CD14-positive monocyte (primary cell): ENCODE measurements at regions not wholly inside any gene's neighbourhood (a gene's known extent, or its start where the extent isn't known, plus 50 kb on each side); places are given as distances from the start of the nearest gene placed in this dataset.

Source experiments
- DNase-seq, 3 donors: peaks; one replicate each; pipeline ENCODE4 v3.0.0-alpha.2; 2011 to 2022
- H2AFZ ChIP-seq: 2 replicates; pipeline ENCODE4 v1.6.0; 2012; ENCODE audit warnings: mild to moderate bottlenecking, low read depth, low read length, inconsistent platforms; ENCODE audit not compliant: insufficient read depth, poor library complexity, severe bottlenecking
- H3K27ac ChIP-seq, 2 donors: 1 replicate in 1 of 2; 2 replicates in 1 of 2; pipeline ENCODE4 v1.5.1; 2012 to 2013; ENCODE audit warnings: low read length in 2 of 2, control low read depth in 1 of 2, inconsistent platforms in 1 of 2, low read depth in 1 of 2, mild to moderate bottlenecking in 1 of 2
- H3K27me3 ChIP-seq, 2 donors: one replicate each; pipeline versions ENCODE4 v1.6.0 to v1.6.1; 2011 to 2013; ENCODE audit warnings: low read length in 2 of 2; ENCODE audit not compliant: control insufficient read depth in 2 of 2, insufficient read depth in 2 of 2
- H3K36me3 ChIP-seq, 2 donors: replicated peaks in 1 of 2; 1 replicate in 1 of 2; 2 replicates in 1 of 2; pipeline versions ENCODE4 v1.5.1 to v1.6.1; 2012 to 2013; ENCODE audit warnings: low read length in 2 of 2, control low read depth in 1 of 2, inconsistent platforms in 1 of 2, mild to moderate bottlenecking in 1 of 2; ENCODE audit not compliant: insufficient read depth in 2 of 2, control insufficient read depth in 1 of 2
- H3K4me1 ChIP-seq, 2 donors: 1 replicate in 1 of 2; 2 replicates in 1 of 2; pipeline versions ENCODE4 v1.5.1 to v1.6.1; 2012 to 2013; ENCODE audit warnings: low read length in 2 of 2, control low read depth in 1 of 2, inconsistent platforms in 1 of 2, mild to moderate bottlenecking in 1 of 2, moderate library complexity in 1 of 2; ENCODE audit not compliant: insufficient read depth in 2 of 2, control insufficient read depth in 1 of 2
- H3K4me2 ChIP-seq: replicated peaks from 2 replicates; pipeline ENCODE3; 2012; ENCODE audit warnings: low read length, moderate library complexity, mild to moderate bottlenecking; ENCODE audit not compliant: poor library complexity, severe bottlenecking; ENCODE audit errors: extremely low read depth
- H3K4me3 ChIP-seq, 3 experiments: fragments of 200-600 bp in 1 of 3; sonication (generic) in 1 of 3; replicated peaks in 1 of 3; 1 replicate in 2 of 3; 2 replicates in 1 of 3; pipeline ENCODE4 v1.5.1; 2011 to 2013; ENCODE audit warnings: low read length in 3 of 3, mild to moderate bottlenecking in 3 of 3, control low read depth in 2 of 3, low read depth in 2 of 3, inconsistent platforms in 1 of 3, moderate library complexity in 1 of 3
- H3K79me2 ChIP-seq: 2 replicates; pipeline ENCODE4 v1.6.0; 2012; ENCODE audit warnings: mild to moderate bottlenecking, control low read depth, inconsistent platforms, low read length, moderate library complexity; ENCODE audit not compliant: insufficient read depth
- H3K9ac ChIP-seq: 2 replicates; pipeline ENCODE4 v1.6.0; 2017; ENCODE audit warnings: low read length, mild to moderate bottlenecking; ENCODE audit not compliant: insufficient read depth, poor library complexity, severe bottlenecking
- H3K9me3 ChIP-seq, 2 donors: replicated peaks in 1 of 2; 1 replicate in 1 of 2; 2 replicates in 1 of 2; pipeline versions ENCODE4 v1.5.1 to v1.6.1; 2012 to 2013; ENCODE audit warnings: low read length in 2 of 2, control low read depth in 1 of 2; ENCODE audit not compliant: control insufficient read depth in 1 of 2, insufficient read depth in 1 of 2
- H4K20me1 ChIP-seq: 2 replicates; pipeline ENCODE4 v1.6.0; 2012; ENCODE audit warnings: mild to moderate bottlenecking, low read length, control low read depth, moderate library complexity; ENCODE audit not compliant: insufficient read depth
- H3K27ac Mint-ChIP-seq, 7 donors: one replicate each; pipeline ENCODE4 v1.8.0; 2020; ENCODE audit warnings: mild to moderate bottlenecking in 7 of 7, mixed read lengths in 7 of 7, moderate library complexity in 6 of 7, inconsistent platforms in 2 of 7
- H3K27me3 Mint-ChIP-seq, 3 donors: one replicate each; pipeline ENCODE4 v1.8.0; 2021 to 2022; ENCODE audit warnings: low read depth in 3 of 3, mild to moderate bottlenecking in 3 of 3, mixed read lengths in 3 of 3, moderate library complexity in 3 of 3, inconsistent platforms in 1 of 3
- H3K36me3 Mint-ChIP-seq, 2 donors: one replicate each; pipeline ENCODE4 v1.8.0; 2020; ENCODE audit warnings: mixed read lengths in 2 of 2, inconsistent platforms in 1 of 2, mild to moderate bottlenecking in 1 of 2
- H3K4me1 Mint-ChIP-seq: one replicate; pipeline ENCODE4 v1.8.0; 2020; ENCODE audit warnings: mild to moderate bottlenecking, mixed read lengths
- H3K4me3 Mint-ChIP-seq, 2 donors: one replicate each; pipeline ENCODE4 v1.8.0; 2020; ENCODE audit warnings: mild to moderate bottlenecking in 2 of 2, mixed read lengths in 2 of 2, moderate library complexity in 1 of 2
- H3K9me3 Mint-ChIP-seq, 7 donors: one replicate each; pipeline ENCODE4 v1.8.0; 2020 to 2022; ENCODE audit warnings: mixed read lengths in 7 of 7, mild to moderate bottlenecking in 6 of 7, moderate library complexity in 6 of 7, inconsistent platforms in 2 of 7
- CTCF ChIP-seq: fragments of 200-600 bp; IDR thresholded peaks from one replicate; pipeline ENCODE4 v1.8.0; 2022; ENCODE audit warnings: antibody characterized with exemption, mild to moderate bottlenecking
- WGBS: methylation state at CpG from one replicate; pipeline ENCODE4 v1.1.5; 2013; ENCODE audit warnings: missing lambda C conversion rate; ENCODE audit not compliant: insufficient coverage; 5-methylcytosine and 5-hydroxymethylcytosine counted together
- intact Hi-C, 2 donors: fragments of 100-400 bp; cut with micrococcal nuclease; formaldehyde crosslinking; loops; one replicate each; pipeline versions ENCODE4 v1.15.0 to v1.15.1; 2023

GRCh38 chr7:17021205-17021604 lies 139.4 kb upstream of the AGR3 start:
- no peaks in the 10 kb centered on the region for H3K9me3 ChIP-seq
- no peak overlapping the region for H3K9ac ChIP-seq
- no peak overlapping the region for H2AFZ ChIP-seq
- TF ChIP-seq CTCF = no peak
- intact Hi-C loops = no loop called here
- H3K4me1 ChIP-seq = no peaks in the 10 kb centered on the region
- H3K4me3 ChIP-seq = no peak overlapping the region
- no peak for DNase-seq
- Mint-ChIP-seq H3K27me3 (no peaks in the 10 kb centered on the region), H3K36me3 (no peaks in the 10 kb centered on the region), H3K4me3 (no peak overlapping the region), H3K27ac (no peak overlapping the region), H3K9me3 (peaks cover 0 to 2% (median 0%) of the 10 kb centered on the region in 7 donors), H3K4me1 (peaks cover 2% of the 10 kb centered on the region)
- no peaks in the 10 kb centered on the region for H3K36me3 ChIP-seq
- H3K4me2 ChIP-seq = no peak overlapping the region
- no CpG with 5 or more reads among the region's 3 CpGs for WGBS
- H3K27ac ChIP-seq = no peak overlapping the region
- H3K79me2 ChIP-seq = no peaks in the 10 kb centered on the region
- H3K27me3 ChIP-seq = no peaks in the 10 kb centered on the region
- no peaks in the 10 kb centered on the region for H4K20me1 ChIP-seq

GRCh38 chr7:17022920-17023319 lies 141.1 kb upstream of the AGR3 start:
- 90% methylated on average over 2 of the region's 3 CpGs for whole genome bisulfite sequencing
- H3K4me2 ChIP-seq = no peak overlapping the region
- no peaks in the 10 kb centered on the region for H4K20me1 ChIP-seq
- no peak overlapping the region for H3K9ac ChIP-seq
- Mint-ChIP-seq H3K27me3 (no peaks in the 10 kb centered on the region), H3K27ac (no peak overlapping the region), H3K9me3 (peaks cover 0 to under 1% (median 0%) of the 10 kb centered on the region in 7 donors), H3K4me3 (no peak overlapping the region), H3K36me3 (no peaks in the 10 kb centered on the region), H3K4me1 (peaks cover 12% of the 10 kb centered on the region)
- TF ChIP-seq CTCF = no peak
- no peaks in the 10 kb centered on the region for H3K36me3 ChIP-seq
- intact Hi-C loops = no loop called here
- DNase-seq = no peak
- no peaks in the 10 kb centered on the region for H3K27me3 ChIP-seq
- no peak overlapping the region for H3K4me3 ChIP-seq
- H3K79me2 ChIP-seq = no peaks in the 10 kb centered on the region
- no peak overlapping the region for H2AFZ ChIP-seq
- H3K27ac ChIP-seq = no peak overlapping the region
- no peaks in the 10 kb centered on the region for H3K9me3 ChIP-seq
- H3K4me1 ChIP-seq = peaks cover 9 to 10% of the 10 kb centered on the region in 2 donors
